ENCODE measurements at regions not wholly inside any gene's neighbourhood (a gene's known extent, or its start where the extent isn't known, plus 50 kb on each side); places are given as distances from the start of the nearest gene placed in this dataset.

- H3K36me3 ChIP-seq (ENCODE audit: control insufficient read depth, insufficient read depth, low read length), result no peaks in the 10 kb centered on the region
- H3K4me3 ChIP-seq (replicated peaks; ENCODE audit: low read depth, low read length), result no peak overlapping the region
- H3K27me3 ChIP-seq (replicated peaks; ENCODE audit: control insufficient read depth, insufficient read depth, low read length), result no peaks in the 10 kb centered on the region
- no peak for TF ChIP-seq CTCF (IDR thresholded peaks at IDR 0.05; ENCODE audit: insufficient read depth, low read length, poor library complexity, severe bottlenecking)
- no peak for DNase-seq (ENCODE audit: extremely low read depth, insufficient read length)
Measured at GRCh38 chr6:30832864-30833263, 51.5 kb upstream of the DDR1 start.

DNA sequence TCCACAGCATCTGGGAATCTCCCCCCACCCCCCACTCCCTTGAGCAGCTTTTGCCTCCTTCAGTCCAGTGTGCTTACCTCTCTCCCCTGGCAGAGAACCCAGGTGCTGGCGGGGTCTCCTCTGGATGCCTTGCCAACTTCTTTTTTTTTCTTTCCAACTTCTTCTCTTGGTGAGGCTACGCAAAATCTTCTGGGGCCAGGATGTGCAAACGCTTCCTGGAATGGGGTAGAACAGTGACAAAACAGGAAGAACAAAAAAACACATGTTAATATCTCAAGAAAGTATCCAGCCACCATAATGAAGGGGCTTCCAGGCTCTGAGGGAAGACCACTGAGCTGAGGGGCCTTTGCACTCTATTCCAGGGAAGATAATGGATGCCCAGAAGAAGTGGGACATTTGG, 53.9 kb upstream of the DDR1 start:
- H3K27me3 ChIP-seq (replicated peaks; ENCODE audit: control insufficient read depth, insufficient read depth, low read length), result no peaks in the 10 kb centered on the region
- H3K4me3 ChIP-seq (replicated peaks; ENCODE audit: low read depth, low read length), result no peak overlapping the region
- TF ChIP-seq CTCF (IDR thresholded peaks at IDR 0.05; ENCODE audit: insufficient read depth, low read length, poor library complexity, severe bottlenecking), result no peak
- DNase-seq (ENCODE audit: extremely low read depth, insufficient read length), result no peak
- H3K36me3 ChIP-seq (ENCODE audit: control insufficient read depth, insufficient read depth, low read length), result no peaks in the 10 kb centered on the region

DNA sequence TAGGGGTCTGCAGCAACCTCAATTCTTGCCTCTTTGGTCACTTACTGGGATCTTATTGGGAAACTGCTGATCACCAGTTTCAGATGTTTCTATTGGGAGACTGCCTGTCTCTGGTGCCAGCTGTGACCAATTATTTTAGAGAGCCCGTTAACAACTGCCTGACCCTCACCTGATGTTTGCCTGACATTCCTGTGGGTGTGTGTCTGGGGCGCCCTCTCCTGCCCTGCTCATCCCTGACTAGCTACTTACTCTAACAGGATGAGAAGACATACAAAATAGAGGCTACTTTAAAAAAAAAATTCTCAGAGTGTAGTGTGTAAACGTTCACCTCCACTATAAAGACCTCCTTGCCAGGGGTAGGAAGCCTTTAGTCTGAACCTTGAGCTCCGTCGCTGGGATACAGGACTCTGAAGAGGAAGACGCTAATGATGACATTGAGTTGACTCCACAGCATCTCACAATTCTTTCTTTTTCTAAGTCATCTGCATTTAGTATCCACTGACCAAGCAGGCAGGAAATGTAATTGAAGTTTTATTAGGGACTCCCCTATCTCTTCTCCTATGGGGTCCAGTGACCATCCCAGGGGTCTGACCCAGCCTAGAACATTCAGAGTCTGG, 54.6 kb upstream of the DDR1 start:
- no peak for DNase-seq (ENCODE audit: extremely low read depth, insufficient read length)

GRCh38 chr6:30829033-30829432, 55.3 kb upstream of the DDR1 start:
- Histone ChIP-seq H3K27me3 (replicated peaks; ENCODE audit: control insufficient read depth, insufficient read depth, low read length) (no peaks in the 10 kb centered on the region), H3K4me3 (replicated peaks; ENCODE audit: low read depth, low read length) (no peak overlapping the region), H3K36me3 (ENCODE audit: control insufficient read depth, insufficient read depth, low read length) (no peaks in the 10 kb centered on the region)
- no peak for DNase-seq (ENCODE audit: extremely low read depth, insufficient read length)
- no peak for TF ChIP-seq CTCF (IDR thresholded peaks at IDR 0.05; ENCODE audit: insufficient read depth, low read length, poor library complexity, severe bottlenecking)

More for the DNA sequence above, 54.6 kb upstream of the DDR1 start:
- Histone ChIP-seq H3K27me3 (replicated peaks; ENCODE audit: control insufficient read depth, insufficient read depth, low read length) (no peaks in the 10 kb centered on the region), H3K36me3 (ENCODE audit: control insufficient read depth, insufficient read depth, low read length) (no peaks in the 10 kb centered on the region), H3K4me3 (replicated peaks; ENCODE audit: low read depth, low read length) (no peak overlapping the region)
- peak; percentile 18 for TF ChIP-seq CTCF (IDR thresholded peaks at IDR 0.05; ENCODE audit: insufficient read depth, low read length, poor library complexity, severe bottlenecking)

DNA sequence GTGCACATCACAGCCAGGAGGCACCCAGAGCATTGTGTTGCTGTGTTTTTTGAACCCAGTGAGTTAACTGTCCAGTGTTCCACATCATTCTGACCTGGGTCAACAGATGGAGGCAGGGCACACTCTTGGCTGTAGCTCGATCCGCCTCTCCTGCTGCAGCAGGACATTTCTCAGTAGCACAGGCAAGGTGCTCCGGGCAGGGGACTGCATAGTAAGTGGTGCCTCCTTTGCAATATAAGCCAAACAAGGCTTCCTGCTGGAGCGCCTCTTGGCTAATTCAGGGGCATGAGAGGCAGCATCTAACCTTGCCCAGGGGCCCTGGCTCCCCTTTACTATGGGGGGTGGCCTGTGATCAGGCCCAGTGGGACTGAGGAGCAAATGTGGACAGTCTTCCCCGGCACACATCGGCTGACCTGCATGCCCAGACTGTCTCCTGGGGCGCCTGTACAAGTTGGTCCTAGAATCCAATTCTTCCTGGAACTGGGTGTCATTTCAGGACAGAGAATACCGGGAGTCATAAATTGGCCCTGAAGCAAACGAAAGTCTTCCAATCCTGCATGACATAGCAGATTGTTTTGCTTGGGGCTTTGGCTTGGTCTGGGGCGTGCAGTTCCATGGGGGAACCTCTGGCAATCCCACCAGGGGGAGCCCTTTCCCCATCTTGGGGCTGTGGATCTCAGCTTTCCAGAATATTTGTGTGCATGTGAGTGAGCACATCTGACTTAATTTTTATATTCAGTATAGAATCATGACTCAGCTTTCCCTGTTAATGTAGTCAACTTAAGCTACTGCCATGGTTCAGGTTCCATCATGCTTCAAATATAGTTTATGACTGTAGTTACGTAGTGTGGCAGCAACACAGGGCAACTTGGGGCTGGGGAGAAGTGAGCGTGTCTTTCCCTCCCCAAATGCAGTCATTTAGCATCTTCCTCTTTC, 56.0 kb upstream of the DDR1 start:
- peak; percentile 87 for TF ChIP-seq CTCF (IDR thresholded peaks at IDR 0.05; ENCODE audit: insufficient read depth, low read length, poor library complexity, severe bottlenecking)
- Histone ChIP-seq H3K4me3 (replicated peaks; ENCODE audit: low read depth, low read length) (no peak overlapping the region), H3K36me3 (ENCODE audit: control insufficient read depth, insufficient read depth, low read length) (no peaks in the 10 kb centered on the region), H3K27me3 (replicated peaks; ENCODE audit: control insufficient read depth, insufficient read depth, low read length) (no peaks in the 10 kb centered on the region)
- DNase-seq (ENCODE audit: extremely low read depth, insufficient read length), result peak; percentile 50
